ENCODE measurements at regions not wholly inside any gene's neighbourhood (a gene's known extent, or its start where the extent isn't known, plus 50 kb on each side); places are given as distances from the start of the nearest gene placed in this dataset.

DNA sequence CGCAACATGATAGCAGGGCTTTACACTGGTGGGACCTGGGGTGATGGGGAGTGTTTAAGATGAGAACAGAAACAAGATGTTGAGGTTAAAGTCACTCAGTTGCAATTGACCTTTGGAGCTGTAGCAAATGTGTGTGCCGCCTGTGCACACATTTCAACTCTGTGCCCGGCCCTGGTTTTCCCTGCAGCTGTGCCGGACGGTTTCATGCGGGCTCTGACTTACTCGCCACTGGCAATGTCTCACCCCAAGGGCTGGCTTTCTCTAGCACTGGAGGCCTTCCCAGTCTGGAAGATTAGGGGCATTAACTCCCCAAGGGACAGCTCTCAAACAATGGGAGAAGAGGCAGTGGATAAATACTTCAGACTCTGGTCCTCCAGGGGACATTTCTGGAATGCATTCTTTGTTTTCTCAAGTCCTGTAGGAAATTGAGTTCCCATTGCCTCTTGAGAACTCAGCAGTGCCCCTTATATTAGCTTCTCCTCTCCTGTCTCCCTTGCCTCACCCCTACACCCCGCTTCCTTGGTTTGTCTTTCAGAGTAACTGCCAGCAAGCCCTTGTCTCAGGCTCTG, 152.5 kb downstream of the EDEM1 start:
- H3K4me3 ChIP-seq, result no peak overlapping the region
- no peak for DNase-seq
- H3K27me3 ChIP-seq, result no peaks in the 10 kb centered on the region
- WGBS, 2 donors, result 96% methylated on average over 8 of the region's 8 CpGs
- no peaks in the 10 kb centered on the region for H3K36me3 ChIP-seq (ENCODE audit: low read depth, missing control alignments)
- H3K9me3 ChIP-seq, result no peaks in the 10 kb centered on the region
- intact Hi-C loops (cut with DNase I; ENCODE audit: low total_unique reads), result no loop called here
- no peak for TF ChIP-seq POLR2A (IDR thresholded peaks at IDR 0.05)
- TF ChIP-seq, protein P1, sequence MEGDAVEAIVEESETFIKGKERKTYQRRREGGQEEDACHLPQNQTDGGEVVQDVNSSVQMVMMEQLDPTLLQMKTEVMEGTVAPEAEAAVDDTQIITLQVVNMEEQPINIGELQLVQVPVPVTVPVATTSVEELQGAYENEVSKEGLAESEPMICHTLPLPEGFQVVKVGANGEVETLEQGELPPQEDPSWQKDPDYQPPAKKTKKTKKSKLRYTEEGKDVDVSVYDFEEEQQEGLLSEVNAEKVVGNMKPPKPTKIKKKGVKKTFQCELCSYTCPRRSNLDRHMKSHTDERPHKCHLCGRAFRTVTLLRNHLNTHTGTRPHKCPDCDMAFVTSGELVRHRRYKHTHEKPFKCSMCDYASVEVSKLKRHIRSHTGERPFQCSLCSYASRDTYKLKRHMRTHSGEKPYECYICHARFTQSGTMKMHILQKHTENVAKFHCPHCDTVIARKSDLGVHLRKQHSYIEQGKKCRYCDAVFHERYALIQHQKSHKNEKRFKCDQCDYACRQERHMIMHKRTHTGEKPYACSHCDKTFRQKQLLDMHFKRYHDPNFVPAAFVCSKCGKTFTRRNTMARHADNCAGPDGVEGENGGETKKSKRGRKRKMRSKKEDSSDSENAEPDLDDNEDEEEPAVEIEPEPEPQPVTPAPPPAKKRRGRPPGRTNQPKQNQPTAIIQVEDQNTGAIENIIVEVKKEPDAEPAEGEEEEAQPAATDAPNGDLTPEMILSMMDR (IDR thresholded peaks at IDR 0.05), result no peak
- no peak overlapping the region for H3K27ac ChIP-seq
- no peaks in the 10 kb centered on the region for H3K4me1 ChIP-seq

DNA sequence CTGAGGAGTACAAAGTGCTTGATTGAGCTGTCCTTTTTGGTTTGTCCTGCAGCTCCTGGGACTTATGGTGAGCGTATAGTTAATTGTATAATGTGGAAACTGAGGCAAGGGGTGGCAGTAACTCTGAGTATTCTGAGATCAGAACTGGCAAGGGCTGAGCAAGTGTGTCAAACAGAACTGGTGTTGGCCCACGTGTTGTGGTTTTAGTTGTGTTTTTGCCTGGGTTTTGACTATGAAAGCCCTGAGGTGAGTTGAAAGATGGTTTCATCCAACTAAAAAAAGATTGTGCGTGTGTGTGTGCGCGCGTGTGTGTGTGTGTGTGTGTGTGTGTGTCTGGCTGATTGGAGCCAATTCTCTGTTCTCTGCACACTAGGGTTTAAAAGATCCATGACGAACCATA, 154.1 kb downstream of the EDEM1 start:
- intact Hi-C loops (cut with DNase I; ENCODE audit: low total_unique reads), result no loop called here
- no peak overlapping the region for H3K27ac ChIP-seq
- H3K27me3 ChIP-seq, result no peaks in the 10 kb centered on the region
- no peak overlapping the region for H3K4me3 ChIP-seq
- TF ChIP-seq, protein P1 (IDR thresholded peaks at IDR 0.05), result no peak
- no peak for TF ChIP-seq POLR2A (IDR thresholded peaks at IDR 0.05)
- no peak for DNase-seq
- 61 to 63% methylated on average over 7 of the region's 7 CpGs for WGBS, 2 donors
- H3K9me3 ChIP-seq, result no peaks in the 10 kb centered on the region
- no peaks in the 10 kb centered on the region for H3K36me3 ChIP-seq (ENCODE audit: low read depth, missing control alignments)
- no peaks in the 10 kb centered on the region for H3K4me1 ChIP-seq

DNA sequence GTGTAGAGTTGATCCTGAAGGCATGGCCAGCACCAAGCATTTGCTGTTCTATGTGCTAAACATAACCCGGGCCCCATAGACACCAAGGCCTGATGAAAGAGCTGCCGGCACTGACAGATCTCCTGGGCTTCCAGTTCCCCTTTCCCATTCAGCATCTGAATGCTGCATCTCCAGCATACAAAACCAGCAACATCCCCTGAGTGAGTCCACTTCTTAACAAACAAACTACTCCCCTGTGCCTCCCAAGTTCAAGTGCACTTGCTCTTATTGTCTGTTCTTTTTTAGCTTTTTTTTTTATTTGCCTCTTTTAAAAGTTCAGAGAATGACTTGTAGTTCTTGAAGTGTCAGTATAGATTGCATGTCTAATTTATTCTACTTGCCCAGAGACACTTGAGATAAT, 156.0 kb downstream of the EDEM1 start:
- Histone ChIP-seq H3K36me3 (ENCODE audit: low read depth, missing control alignments) (no peaks in the 10 kb centered on the region), H3K27ac (no peak overlapping the region), H3K4me1 (no peaks in the 10 kb centered on the region), H3K27me3 (no peaks in the 10 kb centered on the region), H3K9me3 (no peaks in the 10 kb centered on the region), H3K4me3 (no peak overlapping the region)
- 81 to 88% methylated on average over 2 of the region's 2 CpGs for WGBS, 2 donors
- TF ChIP-seq, protein P1 (IDR thresholded peaks at IDR 0.05), result no peak
- no peak for TF ChIP-seq POLR2A (IDR thresholded peaks at IDR 0.05)
- DNase-seq, result no peak
- intact Hi-C loops (cut with DNase I; ENCODE audit: low total_unique reads), result no loop called here

DNA sequence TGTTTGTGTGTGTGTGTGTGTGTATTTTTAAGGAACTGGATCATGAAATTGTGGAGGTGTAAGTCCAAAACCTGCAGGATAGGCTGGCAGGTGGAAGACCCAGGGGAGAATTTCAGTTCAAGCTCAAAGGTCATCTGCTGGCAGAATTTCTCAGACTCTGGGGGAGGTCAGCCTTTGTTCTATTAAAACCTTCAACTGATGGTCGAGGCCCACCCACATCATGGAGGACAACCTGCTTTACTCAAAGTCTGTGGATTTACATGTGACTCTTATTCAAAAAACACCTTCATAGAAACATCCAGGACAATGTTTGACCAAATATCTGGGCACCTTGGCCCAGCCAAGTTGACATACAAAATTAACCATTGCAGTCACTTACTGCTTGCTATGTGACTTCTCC, 157.2 kb downstream of the EDEM1 start:
- 92 to 94% methylated on average over 1 of the region's 1 CpG for WGBS, 2 donors
- DNase-seq, result no peak
- intact Hi-C loops (cut with DNase I; ENCODE audit: low total_unique reads), result no loop called here

DNA sequence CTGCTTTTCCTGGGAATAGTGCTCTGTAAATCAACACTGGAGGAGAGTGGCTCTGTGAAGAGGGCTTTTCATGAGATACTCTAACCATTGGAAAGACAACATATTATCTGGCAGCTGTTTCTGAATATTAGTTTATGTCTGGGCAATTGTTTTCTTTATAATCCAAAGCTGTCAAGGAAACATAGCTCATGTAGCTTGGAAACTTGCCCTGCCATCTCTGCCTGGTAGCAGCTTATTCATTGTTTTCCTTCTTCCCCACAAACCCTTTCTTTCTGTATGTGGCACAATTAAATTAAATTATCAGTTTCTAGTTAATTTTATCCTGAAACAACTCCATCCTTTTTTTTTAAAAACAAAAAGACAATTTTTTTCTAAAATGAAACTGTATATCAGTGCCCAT, 160.0 kb downstream of the EDEM1 start:
- no peaks in the 10 kb centered on the region for H3K36me3 ChIP-seq (ENCODE audit: low read depth, missing control alignments)
- no peak overlapping the region for H3K27ac ChIP-seq
- no peak for DNase-seq
- H3K4me1 ChIP-seq, result no peaks in the 10 kb centered on the region
- intact Hi-C loops (cut with DNase I; ENCODE audit: low total_unique reads), result no loop called here
- no peaks in the 10 kb centered on the region for H3K27me3 ChIP-seq
- no peak for TF ChIP-seq POLR2A (IDR thresholded peaks at IDR 0.05)
- TF ChIP-seq, protein P1 (IDR thresholded peaks at IDR 0.05), result no peak
- no peak overlapping the region for H3K4me3 ChIP-seq
- H3K9me3 ChIP-seq, result no peaks in the 10 kb centered on the region

More for the DNA sequence above, 157.2 kb downstream of the EDEM1 start:
- TF ChIP-seq POLR2A (IDR thresholded peaks at IDR 0.05), result no peak
- TF ChIP-seq, protein P1 (IDR thresholded peaks at IDR 0.05), result no peak
- Histone ChIP-seq H3K27me3 (no peaks in the 10 kb centered on the region), H3K27ac (no peak overlapping the region), H3K36me3 (ENCODE audit: low read depth, missing control alignments) (no peaks in the 10 kb centered on the region), H3K4me3 (no peak overlapping the region), H3K9me3 (no peaks in the 10 kb centered on the region), H3K4me1 (no peaks in the 10 kb centered on the region)

All from testis (tissue), 2 donors.